GM13977 (cell line): ENCODE measurements at regions not wholly inside any gene's neighbourhood (a gene's known extent, or its start where the extent isn't known, plus 50 kb on each side); places are given as distances from the start of the nearest gene placed in this dataset.

ENCODE experiments used
- DNase-seq: peaks from one replicate; pipeline ENCODE4 v3.0.0; 2012; ENCODE audit warnings: low spot score
- CTCF ChIP-seq: IDR thresholded peaks from 2 replicates; pipeline ENCODE4 v1.5.1; 2012; ENCODE audit warnings: mild to moderate bottlenecking, control low read depth; ENCODE audit not compliant: insufficient read depth; ENCODE audit errors: extremely low read depth, missing control alignments
- in situ Hi-C: fragments of 300-500 bp; cut with MboI; formaldehyde crosslinking; loops from one replicate; pipeline ENCODE4 v1.12.0; 2022; ENCODE audit warnings: low sequenced_read_pairs, low pct_unique_long_range_greater_than_20kb, mixed read lengths, inconsistent platforms; ENCODE audit not compliant: unreplicated experiment

DNA sequence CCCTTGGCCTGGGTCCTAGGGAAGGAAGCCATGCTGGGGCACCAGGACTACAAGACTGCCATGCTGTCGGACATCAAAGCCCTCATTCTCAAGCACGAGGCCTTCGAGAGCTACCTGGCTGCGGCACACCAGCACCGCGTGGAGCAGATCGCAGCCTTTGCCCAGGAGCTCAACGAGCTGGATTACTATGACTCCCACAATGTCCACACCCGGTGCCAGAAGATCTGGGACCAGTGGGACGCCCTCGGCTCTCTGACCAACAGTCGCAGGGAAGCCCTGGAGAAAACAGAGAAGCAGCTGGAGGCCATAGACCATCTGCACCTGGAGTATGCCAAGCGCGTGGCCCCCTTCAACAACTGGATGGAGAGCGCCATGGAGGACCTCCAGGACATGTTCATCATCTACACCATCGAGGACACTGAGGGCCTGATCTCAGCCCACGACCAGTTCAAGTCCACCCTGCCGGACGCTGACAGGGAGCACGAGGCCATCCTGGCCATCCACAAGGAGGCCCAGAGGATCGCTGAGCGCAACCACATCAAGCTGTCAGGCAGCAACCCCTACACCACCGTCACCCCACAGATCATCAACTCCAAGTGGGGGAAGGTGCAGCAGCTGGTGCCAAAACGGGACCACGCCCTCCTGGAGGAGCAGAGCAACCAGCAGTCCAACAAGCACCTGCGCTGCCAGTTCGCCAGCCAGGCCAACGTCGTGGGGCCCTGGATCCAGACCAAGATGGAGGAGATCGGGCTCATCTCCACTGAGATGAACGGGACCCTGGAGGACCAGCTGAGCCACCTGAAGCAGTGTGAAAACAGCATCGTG is 487.0 kb downstream of the TRAM1L1 start:
- in situ Hi-C loops = no loop called here
- DNase-seq = no peak
- TF ChIP-seq CTCF = no peak

DNA sequence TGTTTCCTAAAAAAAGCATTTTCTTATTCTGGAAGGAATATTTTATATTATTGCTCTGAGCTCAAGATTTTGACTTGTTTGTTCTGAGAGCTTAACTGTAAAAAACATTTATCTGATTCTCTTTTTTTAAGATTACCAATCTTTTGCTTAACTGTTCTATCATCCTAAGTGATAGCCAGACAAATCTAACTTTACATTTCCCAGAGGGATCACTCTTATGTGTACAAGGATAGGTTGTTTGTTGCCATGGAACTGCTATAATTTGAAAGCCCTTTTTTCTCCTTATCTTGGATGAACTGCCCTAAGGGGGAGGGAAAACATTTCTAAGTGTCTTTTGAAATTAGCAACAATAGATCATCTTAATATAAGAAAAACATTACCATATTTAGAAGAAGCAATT is 494.7 kb downstream of the TRAM1L1 start:
- in situ Hi-C loops = no loop called here
- no peak for DNase-seq

GRCh38 chr4:116588783-116589182 is 496.6 kb downstream of the TRAM1L1 start:
- in situ Hi-C loops = no loop called here
- no peak for DNase-seq
- no peak for TF ChIP-seq CTCF

More for the DNA sequence above, 494.7 kb downstream of the TRAM1L1 start:
- TF ChIP-seq CTCF = no peak

- DNase-seq = no peak
- no peak for TF ChIP-seq CTCF
- in situ Hi-C loops = no loop called here
Observed at GRCh38 chr4:116585246-116585645, 500.1 kb downstream of the TRAM1L1 start.

- no peak for DNase-seq
- in situ Hi-C loops = no loop called here
- no peak for TF ChIP-seq CTCF
Observed at GRCh38 chr4:116577321-116577720, 508.1 kb downstream of the TRAM1L1 start.

DNA sequence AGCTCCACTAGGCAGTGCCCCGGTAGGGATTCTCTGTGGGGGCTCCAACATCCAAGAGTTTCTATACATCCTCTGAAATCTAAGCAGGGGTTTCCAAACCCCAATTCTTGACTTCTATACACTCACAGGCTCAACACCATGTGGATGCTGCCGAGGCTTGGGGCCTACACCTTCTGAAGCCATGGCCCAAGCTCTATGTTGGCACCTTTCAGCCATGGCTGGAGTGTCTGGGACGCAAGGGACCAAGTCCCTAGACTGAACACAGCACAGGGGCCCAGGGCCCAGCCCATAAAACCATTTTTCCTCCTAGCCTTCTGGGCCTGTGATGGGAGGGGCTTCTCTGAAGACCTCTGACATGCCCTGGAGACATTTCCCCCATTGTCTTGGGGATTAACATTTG is 511.8 kb downstream of the TRAM1L1 start:
- TF ChIP-seq CTCF = no peak
- in situ Hi-C loops = no loop called here
- DNase-seq = no peak
